WTC11 (cell line): ENCODE measurements at regions not wholly inside any gene's neighbourhood (a gene's known extent, or its start where the extent isn't known, plus 50 kb on each side); places are given as distances from the start of the nearest gene placed in this dataset.

Source experiments
- ATAC-seq: fragments of 200-7000 bp; cut with Tn5 transposase; 2 replicates; pipeline ENCODE4 v1.10.0; 2021; ENCODE audit warnings: mild to moderate bottlenecking, moderate library complexity
- CTCF ChIA-PET: fragments of 300-600 bp; sonication (Branson Sonifier 250); formaldehyde crosslinking; loops from one replicate; lab custom pipeline; 2021; ENCODE audit warnings: antibody characterized with exemption; lab: Charles Lee
- POLR2A ChIA-PET: fragments of 350-600 bp; sonication (Branson Sonifier 250); formaldehyde crosslinking; loops from one replicate; lab custom pipeline; 2021; ENCODE audit warnings: antibody characterized with exemption; lab: Charles Lee
- DNase-seq: peaks from one replicate; pipeline ENCODE4 v3.0.0; 2021; ENCODE audit warnings: low spot score
- H3K27ac Mint-ChIP-seq: 2 replicates; pipeline ENCODE4 v1.8.0; 2021; ENCODE audit warnings: mixed read lengths
- H3K27me3 Mint-ChIP-seq: 2 replicates; pipeline ENCODE4 v1.8.0; 2021; ENCODE audit warnings: low read depth, mild to moderate bottlenecking, moderate library complexity, mixed read lengths
- H3K36me3 Mint-ChIP-seq: 2 replicates; pipeline ENCODE4 v1.8.0; 2021; ENCODE audit warnings: mixed read lengths
- H3K4me1 Mint-ChIP-seq: 2 replicates; pipeline ENCODE4 v1.8.0; 2022; ENCODE audit warnings: mixed read lengths
- H3K4me3 Mint-ChIP-seq: 2 replicates; pipeline ENCODE4 v1.8.0; 2021; ENCODE audit warnings: mild to moderate bottlenecking, moderate library complexity, mixed read lengths
- H3K9me3 Mint-ChIP-seq: 2 replicates; pipeline ENCODE4 v1.8.0; 2021; ENCODE audit warnings: mixed read lengths
- ETV6 ChIP-seq: sonication (generic); formaldehyde crosslinking; IDR thresholded peaks from 2 replicates; pipeline ENCODE4 v1.8.1; 2022; ENCODE audit warnings: mild to moderate bottlenecking, missing genetic modification reagents
- FOXK1 ChIP-seq: sonication (generic); formaldehyde crosslinking; IDR thresholded peaks from 2 replicates; pipeline ENCODE4 v1.8.0; 2022; ENCODE audit warnings: mild to moderate bottlenecking, moderate library complexity, missing genetic modification reagents
- FOXP1 ChIP-seq: sonication (generic); formaldehyde crosslinking; IDR thresholded peaks from 2 replicates; pipeline ENCODE4 v1.8.0; 2022; ENCODE audit warnings: missing genetic modification reagents, mild to moderate bottlenecking, moderate library complexity, borderline replicate concordance
- GRHL2 ChIP-seq: fragments of 250-450 bp; sonication (Bioruptor Pico); IDR thresholded peaks from 2 replicates; pipeline ENCODE4 v1.8.0; 2022; ENCODE audit warnings: mild to moderate bottlenecking, moderate library complexity; ENCODE audit not compliant: insufficient replicate concordance, severe bottlenecking
- JUN ChIP-seq: sonication (generic); formaldehyde crosslinking; IDR thresholded peaks from 2 replicates; pipeline ENCODE4 v1.8.0; 2023; ENCODE audit warnings: mild to moderate bottlenecking, missing genetic modification reagents
- NFE2L1 ChIP-seq: sonication (generic); formaldehyde crosslinking; IDR thresholded peaks from 2 replicates; pipeline ENCODE4 v1.8.1; 2023; ENCODE audit warnings: missing genetic modification reagents
- SMAD3 ChIP-seq: sonication (generic); formaldehyde crosslinking; IDR thresholded peaks from 2 replicates; pipeline ENCODE4 v1.8.0; 2022; ENCODE audit warnings: missing genetic modification reagents, mild to moderate bottlenecking, borderline replicate concordance
- SP1 ChIP-seq: sonication (generic); formaldehyde crosslinking; conservative IDR thresholded peaks from 2 replicates; pipeline ENCODE4 v1.8.1; 2022; ENCODE audit warnings: missing genetic modification reagents
- TP53 ChIP-seq: sonication (generic); formaldehyde crosslinking; IDR thresholded peaks from 2 replicates; pipeline ENCODE4 v1.8.1; 2023; ENCODE audit warnings: mild to moderate bottlenecking, missing genetic modification reagents
- ZNF219 ChIP-seq: sonication (generic); formaldehyde crosslinking; IDR thresholded peaks from 2 replicates; pipeline ENCODE4 v1.8.0; 2023; ENCODE audit warnings: missing genetic modification reagents, mild to moderate bottlenecking, borderline replicate concordance
- ZNF232 ChIP-seq: sonication (generic); formaldehyde crosslinking; IDR thresholded peaks from 2 replicates; pipeline ENCODE4 v1.8.0; 2022; ENCODE audit warnings: mild to moderate bottlenecking, missing genetic modification reagents
- TF ChIP-seq, protein P1 (sequence below): sonication (generic); formaldehyde crosslinking; IDR thresholded peaks from 2 replicates; pipeline ENCODE4 v1.8.1; 2023; ENCODE audit warnings: mild to moderate bottlenecking, missing genetic modification reagents
- TF ChIP-seq, protein P2 (sequence below): sonication (generic); formaldehyde crosslinking; IDR thresholded peaks from 2 replicates; pipeline ENCODE4 v1.8.0; 2022; ENCODE audit warnings: mild to moderate bottlenecking, missing genetic modification reagents
- TF ChIP-seq, protein P3 (sequence below): sonication (generic); formaldehyde crosslinking; conservative IDR thresholded peaks from 2 replicates; pipeline ENCODE4 v1.8.1; 2023; ENCODE audit warnings: mild to moderate bottlenecking, low read depth, missing genetic modification reagents, moderate library complexity
- TF ChIP-seq, protein P4 (sequence below): fragments of 250-450 bp; sonication (Bioruptor Pico); IDR thresholded peaks from 2 replicates; pipeline ENCODE4 v1.8.0; 2021; ENCODE audit warnings: mild to moderate bottlenecking
- TF ChIP-seq, protein P5 (sequence below): fragments of 250-450 bp; sonication (Bioruptor Pico); IDR thresholded peaks from 2 replicates; pipeline ENCODE4 v2.1.2; 2022; ENCODE audit warnings: mild to moderate bottlenecking, moderate library complexity
- TF ChIP-seq, protein P6 (sequence below): sonication (generic); formaldehyde crosslinking; IDR thresholded peaks from 2 replicates; pipeline ENCODE4 v1.8.0; 2023; ENCODE audit warnings: mild to moderate bottlenecking, missing genetic modification reagents
- TF ChIP-seq, protein P7 (sequence below): sonication (generic); formaldehyde crosslinking; IDR thresholded peaks from 2 replicates; pipeline ENCODE4 v1.8.0; 2023; ENCODE audit warnings: missing genetic modification reagents, mild to moderate bottlenecking, borderline replicate concordance
- TF ChIP-seq, protein P8 (sequence below): fragments of 250-450 bp; sonication (Bioruptor Pico); IDR thresholded peaks from 2 replicates; pipeline ENCODE4 v1.9.0; 2021; ENCODE audit warnings: mild to moderate bottlenecking
- TF ChIP-seq, protein P9 (sequence below): sonication (generic); formaldehyde crosslinking; IDR thresholded peaks from 2 replicates; pipeline ENCODE4 v1.8.1; 2023; ENCODE audit warnings: mild to moderate bottlenecking, missing genetic modification reagents

DNA sequence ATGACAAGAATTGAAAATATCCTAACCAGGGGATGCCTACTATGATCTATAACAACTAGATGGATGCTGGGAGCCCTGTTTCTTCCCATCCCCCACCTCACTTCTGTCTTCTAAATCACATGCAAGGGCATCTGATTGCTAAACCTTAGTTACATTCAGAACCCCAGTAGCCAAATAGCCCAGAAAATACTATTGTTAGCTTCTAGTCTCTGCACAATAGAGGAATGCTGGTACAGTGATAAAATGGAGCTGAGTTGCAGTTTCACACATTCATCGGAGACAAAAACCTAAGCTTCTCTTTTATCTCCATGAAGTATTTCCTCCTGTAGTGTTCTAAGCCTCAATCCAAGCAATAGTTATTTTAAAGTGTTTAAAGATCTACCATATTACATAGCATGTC is 942.9 kb downstream of the RPS29 start:
- POLR2A ChIA-PET = no interaction called here
- Mint-ChIP-seq H3K9me3 (peaks cover 33% of the 10 kb centered on the region), H3K4me3 (no peak overlapping the region), H3K27ac (no peak overlapping the region), H3K4me1 (no peaks in the 10 kb centered on the region), H3K36me3 (no peaks in the 10 kb centered on the region; the same call in 1 of the 2 replicates), H3K27me3 (peaks cover 3% of the 10 kb centered on the region; the same call in 1 of the 2 replicates)
- CTCF ChIA-PET = no interaction called here
- TF ChIP-seq, protein P1, sequence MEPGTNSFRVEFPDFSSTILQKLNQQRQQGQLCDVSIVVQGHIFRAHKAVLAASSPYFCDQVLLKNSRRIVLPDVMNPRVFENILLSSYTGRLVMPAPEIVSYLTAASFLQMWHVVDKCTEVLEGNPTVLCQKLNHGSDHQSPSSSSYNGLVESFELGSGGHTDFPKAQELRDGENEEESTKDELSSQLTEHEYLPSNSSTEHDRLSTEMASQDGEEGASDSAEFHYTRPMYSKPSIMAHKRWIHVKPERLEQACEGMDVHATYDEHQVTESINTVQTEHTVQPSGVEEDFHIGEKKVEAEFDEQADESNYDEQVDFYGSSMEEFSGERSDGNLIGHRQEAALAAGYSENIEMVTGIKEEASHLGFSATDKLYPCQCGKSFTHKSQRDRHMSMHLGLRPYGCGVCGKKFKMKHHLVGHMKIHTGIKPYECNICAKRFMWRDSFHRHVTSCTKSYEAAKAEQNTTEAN (CRISPR knock-in tag) = no peak
- TF ChIP-seq TP53 (CRISPR knock-in tag) = no peak
- TF ChIP-seq NFE2L1 (CRISPR knock-in tag) = no peak
- TF ChIP-seq SMAD3 (CRISPR knock-in tag) = no peak
- no peak for TF ChIP-seq FOXP1 (CRISPR knock-in tag)
- TF ChIP-seq, protein P2, sequence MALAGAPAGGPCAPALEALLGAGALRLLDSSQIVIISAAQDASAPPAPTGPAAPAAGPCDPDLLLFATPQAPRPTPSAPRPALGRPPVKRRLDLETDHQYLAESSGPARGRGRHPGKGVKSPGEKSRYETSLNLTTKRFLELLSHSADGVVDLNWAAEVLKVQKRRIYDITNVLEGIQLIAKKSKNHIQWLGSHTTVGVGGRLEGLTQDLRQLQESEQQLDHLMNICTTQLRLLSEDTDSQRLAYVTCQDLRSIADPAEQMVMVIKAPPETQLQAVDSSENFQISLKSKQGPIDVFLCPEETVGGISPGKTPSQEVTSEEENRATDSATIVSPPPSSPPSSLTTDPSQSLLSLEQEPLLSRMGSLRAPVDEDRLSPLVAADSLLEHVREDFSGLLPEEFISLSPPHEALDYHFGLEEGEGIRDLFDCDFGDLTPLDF = no peak
- TF ChIP-seq FOXK1 (CRISPR knock-in tag) = no peak
- TF ChIP-seq JUN (CRISPR knock-in tag) = no peak
- TF ChIP-seq, protein P3, sequence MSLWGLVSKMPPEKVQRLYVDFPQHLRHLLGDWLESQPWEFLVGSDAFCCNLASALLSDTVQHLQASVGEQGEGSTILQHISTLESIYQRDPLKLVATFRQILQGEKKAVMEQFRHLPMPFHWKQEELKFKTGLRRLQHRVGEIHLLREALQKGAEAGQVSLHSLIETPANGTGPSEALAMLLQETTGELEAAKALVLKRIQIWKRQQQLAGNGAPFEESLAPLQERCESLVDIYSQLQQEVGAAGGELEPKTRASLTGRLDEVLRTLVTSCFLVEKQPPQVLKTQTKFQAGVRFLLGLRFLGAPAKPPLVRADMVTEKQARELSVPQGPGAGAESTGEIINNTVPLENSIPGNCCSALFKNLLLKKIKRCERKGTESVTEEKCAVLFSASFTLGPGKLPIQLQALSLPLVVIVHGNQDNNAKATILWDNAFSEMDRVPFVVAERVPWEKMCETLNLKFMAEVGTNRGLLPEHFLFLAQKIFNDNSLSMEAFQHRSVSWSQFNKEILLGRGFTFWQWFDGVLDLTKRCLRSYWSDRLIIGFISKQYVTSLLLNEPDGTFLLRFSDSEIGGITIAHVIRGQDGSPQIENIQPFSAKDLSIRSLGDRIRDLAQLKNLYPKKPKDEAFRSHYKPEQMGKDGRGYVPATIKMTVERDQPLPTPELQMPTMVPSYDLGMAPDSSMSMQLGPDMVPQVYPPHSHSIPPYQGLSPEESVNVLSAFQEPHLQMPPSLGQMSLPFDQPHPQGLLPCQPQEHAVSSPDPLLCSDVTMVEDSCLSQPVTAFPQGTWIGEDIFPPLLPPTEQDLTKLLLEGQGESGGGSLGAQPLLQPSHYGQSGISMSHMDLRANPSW (CRISPR knock-in tag) = no peak
- no peak for TF ChIP-seq ZNF232 (CRISPR knock-in tag)
- TF ChIP-seq, protein P4, sequence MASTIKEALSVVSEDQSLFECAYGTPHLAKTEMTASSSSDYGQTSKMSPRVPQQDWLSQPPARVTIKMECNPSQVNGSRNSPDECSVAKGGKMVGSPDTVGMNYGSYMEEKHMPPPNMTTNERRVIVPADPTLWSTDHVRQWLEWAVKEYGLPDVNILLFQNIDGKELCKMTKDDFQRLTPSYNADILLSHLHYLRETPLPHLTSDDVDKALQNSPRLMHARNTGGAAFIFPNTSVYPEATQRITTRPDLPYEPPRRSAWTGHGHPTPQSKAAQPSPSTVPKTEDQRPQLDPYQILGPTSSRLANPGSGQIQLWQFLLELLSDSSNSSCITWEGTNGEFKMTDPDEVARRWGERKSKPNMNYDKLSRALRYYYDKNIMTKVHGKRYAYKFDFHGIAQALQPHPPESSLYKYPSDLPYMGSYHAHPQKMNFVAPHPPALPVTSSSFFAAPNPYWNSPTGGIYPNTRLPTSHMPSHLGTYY (CRISPR knock-in tag) = no peak
- no peak for TF ChIP-seq ZNF219 (CRISPR knock-in tag)
- TF ChIP-seq SP1 = no peak
- TF ChIP-seq, protein P5, sequence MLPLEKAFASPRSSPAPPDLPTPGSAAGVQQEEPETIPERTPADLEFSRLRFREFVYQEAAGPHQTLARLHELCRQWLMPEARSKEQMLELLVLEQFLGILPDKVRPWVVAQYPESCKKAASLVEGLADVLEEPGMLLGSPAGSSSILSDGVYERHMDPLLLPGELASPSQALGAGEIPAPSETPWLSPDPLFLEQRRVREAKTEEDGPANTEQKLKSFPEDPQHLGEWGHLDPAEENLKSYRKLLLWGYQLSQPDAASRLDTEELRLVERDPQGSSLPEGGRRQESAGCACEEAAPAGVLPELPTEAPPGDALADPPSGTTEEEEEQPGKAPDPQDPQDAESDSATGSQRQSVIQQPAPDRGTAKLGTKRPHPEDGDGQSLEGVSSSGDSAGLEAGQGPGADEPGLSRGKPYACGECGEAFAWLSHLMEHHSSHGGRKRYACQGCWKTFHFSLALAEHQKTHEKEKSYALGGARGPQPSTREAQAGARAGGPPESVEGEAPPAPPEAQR (CRISPR knock-in tag) = no peak
- TF ChIP-seq, protein P6, sequence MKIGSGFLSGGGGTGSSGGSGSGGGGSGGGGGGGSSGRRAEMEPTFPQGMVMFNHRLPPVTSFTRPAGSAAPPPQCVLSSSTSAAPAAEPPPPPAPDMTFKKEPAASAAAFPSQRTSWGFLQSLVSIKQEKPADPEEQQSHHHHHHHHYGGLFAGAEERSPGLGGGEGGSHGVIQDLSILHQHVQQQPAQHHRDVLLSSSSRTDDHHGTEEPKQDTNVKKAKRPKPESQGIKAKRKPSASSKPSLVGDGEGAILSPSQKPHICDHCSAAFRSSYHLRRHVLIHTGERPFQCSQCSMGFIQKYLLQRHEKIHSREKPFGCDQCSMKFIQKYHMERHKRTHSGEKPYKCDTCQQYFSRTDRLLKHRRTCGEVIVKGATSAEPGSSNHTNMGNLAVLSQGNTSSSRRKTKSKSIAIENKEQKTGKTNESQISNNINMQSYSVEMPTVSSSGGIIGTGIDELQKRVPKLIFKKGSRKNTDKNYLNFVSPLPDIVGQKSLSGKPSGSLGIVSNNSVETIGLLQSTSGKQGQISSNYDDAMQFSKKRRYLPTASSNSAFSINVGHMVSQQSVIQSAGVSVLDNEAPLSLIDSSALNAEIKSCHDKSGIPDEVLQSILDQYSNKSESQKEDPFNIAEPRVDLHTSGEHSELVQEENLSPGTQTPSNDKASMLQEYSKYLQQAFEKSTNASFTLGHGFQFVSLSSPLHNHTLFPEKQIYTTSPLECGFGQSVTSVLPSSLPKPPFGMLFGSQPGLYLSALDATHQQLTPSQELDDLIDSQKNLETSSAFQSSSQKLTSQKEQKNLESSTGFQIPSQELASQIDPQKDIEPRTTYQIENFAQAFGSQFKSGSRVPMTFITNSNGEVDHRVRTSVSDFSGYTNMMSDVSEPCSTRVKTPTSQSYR (CRISPR knock-in tag) = no peak
- TF ChIP-seq, protein P7, sequence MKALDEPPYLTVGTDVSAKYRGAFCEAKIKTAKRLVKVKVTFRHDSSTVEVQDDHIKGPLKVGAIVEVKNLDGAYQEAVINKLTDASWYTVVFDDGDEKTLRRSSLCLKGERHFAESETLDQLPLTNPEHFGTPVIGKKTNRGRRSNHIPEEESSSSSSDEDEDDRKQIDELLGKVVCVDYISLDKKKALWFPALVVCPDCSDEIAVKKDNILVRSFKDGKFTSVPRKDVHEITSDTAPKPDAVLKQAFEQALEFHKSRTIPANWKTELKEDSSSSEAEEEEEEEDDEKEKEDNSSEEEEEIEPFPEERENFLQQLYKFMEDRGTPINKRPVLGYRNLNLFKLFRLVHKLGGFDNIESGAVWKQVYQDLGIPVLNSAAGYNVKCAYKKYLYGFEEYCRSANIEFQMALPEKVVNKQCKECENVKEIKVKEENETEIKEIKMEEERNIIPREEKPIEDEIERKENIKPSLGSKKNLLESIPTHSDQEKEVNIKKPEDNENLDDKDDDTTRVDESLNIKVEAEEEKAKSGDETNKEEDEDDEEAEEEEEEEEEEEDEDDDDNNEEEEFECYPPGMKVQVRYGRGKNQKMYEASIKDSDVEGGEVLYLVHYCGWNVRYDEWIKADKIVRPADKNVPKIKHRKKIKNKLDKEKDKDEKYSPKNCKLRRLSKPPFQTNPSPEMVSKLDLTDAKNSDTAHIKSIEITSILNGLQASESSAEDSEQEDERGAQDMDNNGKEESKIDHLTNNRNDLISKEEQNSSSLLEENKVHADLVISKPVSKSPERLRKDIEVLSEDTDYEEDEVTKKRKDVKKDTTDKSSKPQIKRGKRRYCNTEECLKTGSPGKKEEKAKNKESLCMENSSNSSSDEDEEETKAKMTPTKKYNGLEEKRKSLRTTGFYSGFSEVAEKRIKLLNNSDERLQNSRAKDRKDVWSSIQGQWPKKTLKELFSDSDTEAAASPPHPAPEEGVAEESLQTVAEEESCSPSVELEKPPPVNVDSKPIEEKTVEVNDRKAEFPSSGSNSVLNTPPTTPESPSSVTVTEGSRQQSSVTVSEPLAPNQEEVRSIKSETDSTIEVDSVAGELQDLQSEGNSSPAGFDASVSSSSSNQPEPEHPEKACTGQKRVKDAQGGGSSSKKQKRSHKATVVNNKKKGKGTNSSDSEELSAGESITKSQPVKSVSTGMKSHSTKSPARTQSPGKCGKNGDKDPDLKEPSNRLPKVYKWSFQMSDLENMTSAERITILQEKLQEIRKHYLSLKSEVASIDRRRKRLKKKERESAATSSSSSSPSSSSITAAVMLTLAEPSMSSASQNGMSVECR = no peak
- TF ChIP-seq, protein P8, sequence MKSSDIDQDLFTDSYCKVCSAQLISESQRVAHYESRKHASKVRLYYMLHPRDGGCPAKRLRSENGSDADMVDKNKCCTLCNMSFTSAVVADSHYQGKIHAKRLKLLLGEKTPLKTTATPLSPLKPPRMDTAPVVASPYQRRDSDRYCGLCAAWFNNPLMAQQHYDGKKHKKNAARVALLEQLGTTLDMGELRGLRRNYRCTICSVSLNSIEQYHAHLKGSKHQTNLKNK = no peak
- TF ChIP-seq, protein P9, sequence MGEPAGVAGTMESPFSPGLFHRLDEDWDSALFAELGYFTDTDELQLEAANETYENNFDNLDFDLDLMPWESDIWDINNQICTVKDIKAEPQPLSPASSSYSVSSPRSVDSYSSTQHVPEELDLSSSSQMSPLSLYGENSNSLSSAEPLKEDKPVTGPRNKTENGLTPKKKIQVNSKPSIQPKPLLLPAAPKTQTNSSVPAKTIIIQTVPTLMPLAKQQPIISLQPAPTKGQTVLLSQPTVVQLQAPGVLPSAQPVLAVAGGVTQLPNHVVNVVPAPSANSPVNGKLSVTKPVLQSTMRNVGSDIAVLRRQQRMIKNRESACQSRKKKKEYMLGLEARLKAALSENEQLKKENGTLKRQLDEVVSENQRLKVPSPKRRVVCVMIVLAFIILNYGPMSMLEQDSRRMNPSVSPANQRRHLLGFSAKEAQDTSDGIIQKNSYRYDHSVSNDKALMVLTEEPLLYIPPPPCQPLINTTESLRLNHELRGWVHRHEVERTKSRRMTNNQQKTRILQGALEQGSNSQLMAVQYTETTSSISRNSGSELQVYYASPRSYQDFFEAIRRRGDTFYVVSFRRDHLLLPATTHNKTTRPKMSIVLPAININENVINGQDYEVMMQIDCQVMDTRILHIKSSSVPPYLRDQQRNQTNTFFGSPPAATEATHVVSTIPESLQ (CRISPR knock-in tag) = no peak
- TF ChIP-seq ETV6 (CRISPR knock-in tag) = no peak
- TF ChIP-seq GRHL2 (CRISPR knock-in tag) = no peak
- DNase-seq (no peak), ATAC-seq (no peak)
